ENCODE measurements at regions not wholly inside any gene's neighbourhood (a gene's known extent, or its start where the extent isn't known, plus 50 kb on each side); places are given as distances from the start of the nearest gene placed in this dataset.

DNA sequence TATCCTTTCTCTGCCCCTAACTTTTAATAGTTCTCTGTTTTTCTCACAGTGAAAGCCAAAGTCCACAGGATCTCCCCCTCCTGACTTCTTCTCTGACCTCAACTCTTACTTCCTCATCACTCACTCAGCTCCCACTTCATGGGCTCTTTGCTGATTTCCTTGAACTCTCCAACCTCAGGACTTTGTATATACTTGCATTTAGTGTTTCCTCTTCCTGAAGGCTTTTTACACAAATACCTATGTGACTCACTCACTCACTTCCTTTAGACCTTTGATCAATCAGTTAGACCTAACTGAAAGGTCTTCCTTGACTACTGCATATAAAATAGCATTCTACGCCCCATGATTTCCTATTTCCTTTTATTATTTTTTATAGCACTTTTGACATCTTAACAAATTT is 233.1 kb upstream of the MEX3C start:
- Histone ChIP-seq H3K27me3 (no peaks in the 10 kb centered on the region), H3K27ac (no peak overlapping the region)

DNA sequence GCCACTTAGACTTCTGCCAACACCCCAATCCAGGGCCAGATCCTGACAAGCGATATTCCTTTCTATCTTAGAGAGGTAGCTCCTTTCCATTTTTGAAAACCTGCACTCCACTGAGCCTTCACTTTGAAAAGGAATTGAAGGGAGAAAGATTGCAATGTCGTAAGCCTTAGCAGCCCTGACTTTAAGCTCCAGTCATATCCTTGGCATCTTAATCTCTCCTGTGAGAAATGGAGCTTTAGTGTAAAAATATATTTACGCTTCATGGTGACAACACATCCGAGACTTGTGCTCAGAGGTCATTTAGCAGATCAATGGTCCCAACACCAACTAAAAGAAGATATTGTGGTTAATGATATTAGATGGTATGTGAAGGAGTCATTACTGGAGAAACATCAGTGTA is 235.8 kb upstream of the MEX3C start:
- H3K4me3 ChIP-seq = no peak overlapping the region
- no peak for DNase-seq
- no peak for TF ChIP-seq POLR2A (IDR thresholded peaks at IDR 0.05)
- TF ChIP-seq, protein P1, sequence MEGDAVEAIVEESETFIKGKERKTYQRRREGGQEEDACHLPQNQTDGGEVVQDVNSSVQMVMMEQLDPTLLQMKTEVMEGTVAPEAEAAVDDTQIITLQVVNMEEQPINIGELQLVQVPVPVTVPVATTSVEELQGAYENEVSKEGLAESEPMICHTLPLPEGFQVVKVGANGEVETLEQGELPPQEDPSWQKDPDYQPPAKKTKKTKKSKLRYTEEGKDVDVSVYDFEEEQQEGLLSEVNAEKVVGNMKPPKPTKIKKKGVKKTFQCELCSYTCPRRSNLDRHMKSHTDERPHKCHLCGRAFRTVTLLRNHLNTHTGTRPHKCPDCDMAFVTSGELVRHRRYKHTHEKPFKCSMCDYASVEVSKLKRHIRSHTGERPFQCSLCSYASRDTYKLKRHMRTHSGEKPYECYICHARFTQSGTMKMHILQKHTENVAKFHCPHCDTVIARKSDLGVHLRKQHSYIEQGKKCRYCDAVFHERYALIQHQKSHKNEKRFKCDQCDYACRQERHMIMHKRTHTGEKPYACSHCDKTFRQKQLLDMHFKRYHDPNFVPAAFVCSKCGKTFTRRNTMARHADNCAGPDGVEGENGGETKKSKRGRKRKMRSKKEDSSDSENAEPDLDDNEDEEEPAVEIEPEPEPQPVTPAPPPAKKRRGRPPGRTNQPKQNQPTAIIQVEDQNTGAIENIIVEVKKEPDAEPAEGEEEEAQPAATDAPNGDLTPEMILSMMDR (IDR thresholded peaks at IDR 0.05) = no peak
- no peaks in the 10 kb centered on the region for H3K4me1 ChIP-seq
- no peaks in the 10 kb centered on the region for H3K27me3 ChIP-seq
- no peak overlapping the region for H3K27ac ChIP-seq
- no peaks in the 10 kb centered on the region for H3K9me3 ChIP-seq
- no peaks in the 10 kb centered on the region for H3K36me3 ChIP-seq

More for the DNA sequence above, 233.1 kb upstream of the MEX3C start:
- Histone ChIP-seq H3K4me1 (no peaks in the 10 kb centered on the region), H3K9me3 (no peaks in the 10 kb centered on the region), H3K36me3 (no peaks in the 10 kb centered on the region), H3K4me3 (no peak overlapping the region)
- no peak for DNase-seq
- no peak for TF ChIP-seq POLR2A (IDR thresholded peaks at IDR 0.05)
- TF ChIP-seq, protein P1 (IDR thresholded peaks at IDR 0.05) = no peak

- DNase-seq = no peak
- H3K4me3 ChIP-seq = no peak overlapping the region
- H3K36me3 ChIP-seq = no peaks in the 10 kb centered on the region
- H3K4me1 ChIP-seq = no peaks in the 10 kb centered on the region
- H3K27me3 ChIP-seq = no peaks in the 10 kb centered on the region
- no peak overlapping the region for H3K27ac ChIP-seq
- TF ChIP-seq, protein P1 (IDR thresholded peaks at IDR 0.05) = no peak
- no peaks in the 10 kb centered on the region for H3K9me3 ChIP-seq
Measured at GRCh38 chr18:51433881-51434280, 236.4 kb upstream of the MEX3C start.

DNA sequence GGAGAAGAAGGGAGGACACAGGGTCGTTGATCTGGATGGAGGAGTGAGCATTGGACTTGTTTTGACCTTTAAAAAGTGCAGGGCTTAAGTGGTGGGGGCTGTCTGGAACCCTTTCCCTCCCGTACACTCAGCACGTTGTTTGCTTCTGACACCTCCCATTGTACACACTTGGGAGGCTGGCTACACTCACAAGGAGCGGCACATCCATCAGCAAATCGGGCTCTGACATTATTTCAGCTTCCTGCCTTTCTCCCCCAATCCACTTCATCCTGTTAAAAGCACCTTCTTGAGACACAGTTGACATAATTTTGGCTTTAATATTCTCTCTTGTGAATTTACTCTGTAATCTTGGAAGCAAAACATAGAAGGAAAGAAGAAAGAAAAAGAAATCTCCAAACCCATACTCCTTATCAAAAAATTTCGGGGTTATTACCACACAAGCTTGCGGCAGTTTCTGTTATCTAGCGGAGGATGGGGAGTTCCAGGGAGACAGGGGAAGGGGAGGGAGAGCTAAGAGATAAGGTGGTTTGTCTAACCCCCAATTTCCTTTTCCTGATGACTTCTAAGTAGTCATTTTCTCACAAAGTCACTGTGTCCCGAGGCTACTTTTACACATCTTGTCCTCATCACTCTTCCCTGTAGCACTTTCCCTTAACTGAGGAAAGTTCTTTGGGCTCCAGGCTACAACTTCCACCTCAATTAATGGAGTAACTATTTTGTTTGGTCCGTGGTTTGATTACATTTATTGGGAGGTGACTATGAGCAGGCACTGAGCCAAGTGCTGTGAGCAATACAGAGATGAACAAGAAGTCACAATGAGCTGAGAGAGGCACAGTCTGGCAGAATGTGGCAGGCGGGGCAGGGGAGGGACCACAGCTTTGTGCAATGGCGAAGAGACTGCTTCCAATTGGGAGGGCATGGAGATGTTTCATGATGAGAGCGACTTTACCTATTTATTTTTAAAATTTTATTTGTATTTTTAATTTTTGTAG is 240.1 kb upstream of the MEX3C start:
- TF ChIP-seq, protein P1 (IDR thresholded peaks at IDR 0.05) = no peak
- no peak for TF ChIP-seq POLR2A (IDR thresholded peaks at IDR 0.05)

GRCh38 chr18:51438797-51439350 is 241.4 kb upstream of the MEX3C start:
- TF ChIP-seq, protein P1 (IDR thresholded peaks at IDR 0.05) = no peak
- TF ChIP-seq POLR2A (IDR thresholded peaks at IDR 0.05) = no peak

More for the DNA sequence above, 240.1 kb upstream of the MEX3C start:
- H3K36me3 ChIP-seq = no peaks in the 10 kb centered on the region
- H3K27me3 ChIP-seq = no peaks in the 10 kb centered on the region
- H3K9me3 ChIP-seq = no peaks in the 10 kb centered on the region
- no peak for DNase-seq
- no peak overlapping the region for H3K27ac ChIP-seq
- H3K4me3 ChIP-seq = no peak overlapping the region
- H3K4me1 ChIP-seq = no peaks in the 10 kb centered on the region

More at GRCh38 chr18:51438797-51439350, 241.4 kb upstream of the MEX3C start:
- Histone ChIP-seq H3K27ac (no peak overlapping the region), H3K4me3 (no peak overlapping the region), H3K9me3 (no peaks in the 10 kb centered on the region), H3K4me1 (no peaks in the 10 kb centered on the region), H3K36me3 (no peaks in the 10 kb centered on the region), H3K27me3 (no peaks in the 10 kb centered on the region)
- DNase-seq = no peak
